ENCODE measurements at regions not wholly inside any gene's neighbourhood (a gene's known extent, or its start where the extent isn't known, plus 50 kb on each side); places are given as distances from the start of the nearest gene placed in this dataset.

DNA sequence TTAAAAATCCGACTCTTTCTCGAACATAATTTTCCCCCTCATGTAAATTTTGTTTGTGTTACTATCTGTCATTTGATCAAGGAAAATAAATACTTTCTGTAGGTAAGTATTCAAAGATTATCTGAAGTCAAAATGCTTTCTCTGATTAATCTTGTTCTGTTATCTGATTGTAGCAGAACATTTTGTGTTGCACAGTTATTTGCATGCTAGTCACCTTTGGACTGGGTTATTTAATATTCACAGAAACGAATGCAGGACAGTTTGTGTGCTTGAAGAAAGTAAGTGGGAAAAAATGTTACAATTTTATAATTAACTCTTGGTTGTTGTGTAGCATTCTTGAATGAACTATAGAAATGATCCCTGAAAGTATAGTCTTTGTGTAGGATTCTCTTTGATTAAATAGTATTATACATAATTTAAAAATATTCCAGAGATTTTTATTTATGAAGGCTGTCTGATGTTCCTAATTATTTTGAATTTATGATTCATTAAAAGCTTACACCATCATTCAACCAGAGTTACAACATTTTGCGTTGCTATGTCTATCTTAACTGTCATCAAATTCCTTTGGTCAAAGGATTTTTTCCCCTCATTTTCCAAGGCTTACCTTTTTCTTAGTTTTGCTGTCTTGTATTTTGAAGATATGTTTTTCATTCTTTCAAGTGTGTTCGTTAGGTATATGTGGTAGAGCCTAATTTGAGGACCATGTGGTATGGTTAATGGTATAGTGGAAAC lies 176.6 kb downstream of the GIPC2 start:
- Histone ChIP-seq H3K36me3 (no peaks in the 10 kb centered on the region), H3K27me3 (replicated peaks in 1 of 7) (no peaks in the 10 kb centered on the region), H3K4me3 (no peak overlapping the region), H3K9me3 (peaks cover 0 to 54% (median 36%) of the 10 kb centered on the region in 8 donors), H3K4me1 (no peaks in the 10 kb centered on the region), H3K27ac (no peak overlapping the region)
- 70 to 82% (median 71%) methylated on average over 5 of the region's 5 CpGs for WGBS, 5 donors
- DNase-seq, result no peak
- TF ChIP-seq POLR2A (IDR thresholded peaks at IDR 0.05) (no peak), CTCF (IDR thresholded peaks at IDR 0.05 in 8 of 11, conservative IDR thresholded peaks at IDR 0.05 in 3 of 11) (no peak), POLR2AphosphoS5 (IDR thresholded peaks at IDR 0.05) (no peak)
- intact Hi-C loops (cut with DNase I; ENCODE audit: low total_unique reads), result no loop called here

DNA sequence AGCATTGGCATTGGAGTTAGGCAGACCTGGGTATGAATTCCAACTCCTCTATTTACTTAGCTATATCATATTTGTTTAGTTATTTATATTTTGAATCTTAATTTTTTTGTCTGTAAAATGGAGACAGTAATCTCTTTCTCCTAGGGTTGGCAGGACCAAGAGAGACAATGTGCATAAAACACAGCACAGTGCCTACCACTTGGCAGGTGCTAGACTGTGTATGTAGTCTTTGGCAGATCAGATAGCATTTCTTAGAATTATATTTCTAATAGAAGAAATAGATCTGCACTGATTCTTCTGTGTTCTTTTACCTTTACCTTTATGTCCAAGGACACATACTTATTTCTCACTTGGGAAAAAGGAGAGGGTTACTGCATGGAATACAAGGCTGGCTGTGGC lies 177.2 kb downstream of the GIPC2 start:
- Histone ChIP-seq H3K27me3 (replicated peaks in 1 of 7) (no peaks in the 10 kb centered on the region), H3K4me1 (no peaks in the 10 kb centered on the region), H3K27ac (no peak overlapping the region), H3K36me3 (no peaks in the 10 kb centered on the region), H3K4me3 (no peak overlapping the region), H3K9me3 (peaks cover 0 to 53% (median 33%) of the 10 kb centered on the region in 8 donors)
- intact Hi-C loops (cut with DNase I; ENCODE audit: low total_unique reads), result no loop called here
- no peak for DNase-seq
- TF ChIP-seq CTCF (IDR thresholded peaks at IDR 0.05 in 8 of 11, conservative IDR thresholded peaks at IDR 0.05 in 3 of 11) (no peak), POLR2A (IDR thresholded peaks at IDR 0.05) (no peak), POLR2AphosphoS5 (IDR thresholded peaks at IDR 0.05) (no peak)

DNA sequence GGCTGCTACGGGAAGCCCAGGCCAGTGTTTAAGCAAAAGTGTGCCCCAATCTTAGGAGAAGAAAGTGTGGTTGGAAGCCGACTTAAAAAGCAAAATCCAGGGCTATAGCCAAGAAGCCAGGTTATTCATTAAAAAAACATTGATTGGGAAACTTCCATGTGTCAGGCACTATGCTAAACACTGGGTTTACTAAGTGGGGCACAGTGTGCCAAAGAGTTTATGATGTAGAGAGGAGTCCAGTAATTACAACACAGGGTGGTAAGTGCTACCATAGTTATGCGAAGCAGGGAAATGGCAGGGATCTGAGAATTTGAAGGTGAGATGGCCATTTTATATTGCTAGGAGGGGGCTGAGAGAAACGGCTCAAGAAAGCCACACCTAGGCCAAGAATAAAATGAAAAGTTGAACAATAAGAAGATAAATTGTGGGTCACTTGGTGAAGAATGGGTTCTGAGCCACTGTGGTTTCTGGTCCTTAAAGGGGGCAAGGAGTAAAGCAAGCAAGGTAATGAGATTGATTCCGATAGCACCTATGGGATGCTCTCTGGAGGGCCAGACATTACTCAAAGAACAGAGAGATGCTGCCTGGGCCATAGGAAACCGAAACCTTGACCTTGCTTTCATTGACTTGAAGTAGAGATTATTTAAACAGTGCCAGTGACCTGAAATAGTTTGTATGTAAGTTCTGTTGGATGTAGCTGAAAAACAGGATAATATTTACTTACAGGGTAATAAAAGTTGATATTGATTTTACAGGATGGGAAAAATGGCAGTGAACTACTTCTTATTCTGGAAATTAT lies 177.8 kb downstream of the GIPC2 start:
- Histone ChIP-seq H3K27me3 (replicated peaks in 1 of 7) (peaks cover 0 to 2% (median 0%) of the 10 kb centered on the region in 7 donors), H3K4me3 (no peak overlapping the region), H3K27ac (no peak overlapping the region), H3K36me3 (no peaks in the 10 kb centered on the region), H3K9me3 (peaks cover 0 to 46% (median 30%) of the 10 kb centered on the region in 8 donors), H3K4me1 (no peaks in the 10 kb centered on the region)
- intact Hi-C loops (cut with DNase I; ENCODE audit: low total_unique reads), result no loop called here
- no peak for TF ChIP-seq POLR2A (IDR thresholded peaks at IDR 0.05)
- no peak for TF ChIP-seq CTCF (IDR thresholded peaks at IDR 0.05 in 8 of 11, conservative IDR thresholded peaks at IDR 0.05 in 3 of 11)
- no peak for TF ChIP-seq POLR2AphosphoS5 (IDR thresholded peaks at IDR 0.05)
- 72 to 89% (median 78%) methylated on average over 6 of the region's 6 CpGs for WGBS, 5 donors
- no peak for DNase-seq

- TF ChIP-seq POLR2AphosphoS5 (IDR thresholded peaks at IDR 0.05), result no peak
- TF ChIP-seq CTCF (IDR thresholded peaks at IDR 0.05 in 8 of 11, conservative IDR thresholded peaks at IDR 0.05 in 3 of 11), result no peak
- no peak for TF ChIP-seq POLR2A (IDR thresholded peaks at IDR 0.05)
- no peaks in the 10 kb centered on the region for H3K4me1 ChIP-seq
- H3K9me3 ChIP-seq, result peaks cover 0 to 39% (median 26%) of the 10 kb centered on the region in 8 donors
- H3K27me3 ChIP-seq (replicated peaks in 1 of 7), result peaks cover 0 to 3% (median 0%) of the 10 kb centered on the region in 7 donors
- H3K4me3 ChIP-seq, result no peak overlapping the region
- no peak for DNase-seq
- no peaks in the 10 kb centered on the region for H3K36me3 ChIP-seq
- intact Hi-C loops (cut with DNase I; ENCODE audit: low total_unique reads), result no loop called here
- no peak overlapping the region for H3K27ac ChIP-seq
Observed at GRCh38 chr1:78224246-78224785, 178.6 kb downstream of the GIPC2 start.

All from spleen (tissue), 11 donors.